Endothelial cell of umbilical vein (primary cell): ENCODE measurements at regions not wholly inside any gene's neighbourhood (a gene's known extent, or its start where the extent isn't known, plus 50 kb on each side); places are given as distances from the start of the nearest gene placed in this dataset.

Experiments
- GATA2 ChIP-seq: IDR thresholded peaks from 2 replicates; pipeline ENCODE4 v1.7.0; 2011; ENCODE audit warnings: low read depth, mild to moderate bottlenecking, moderate library complexity, mixed read lengths, low read length; ENCODE audit not compliant: insufficient read length, insufficient read depth
- MYC ChIP-seq: IDR thresholded peaks from one replicate; pipeline ENCODE4 v1.6.1; 2011; ENCODE audit warnings: mild to moderate bottlenecking, low read depth, low read length

GRCh38 chr5:175305251-175305650 lies 138.7 kb downstream of the DRD1 start:
- no peak for TF ChIP-seq GATA2
- no peak for TF ChIP-seq MYC
